ENCODE measurements at regions not wholly inside any gene's neighbourhood (a gene's known extent, or its start where the extent isn't known, plus 50 kb on each side); places are given as distances from the start of the nearest gene placed in this dataset.

DNA sequence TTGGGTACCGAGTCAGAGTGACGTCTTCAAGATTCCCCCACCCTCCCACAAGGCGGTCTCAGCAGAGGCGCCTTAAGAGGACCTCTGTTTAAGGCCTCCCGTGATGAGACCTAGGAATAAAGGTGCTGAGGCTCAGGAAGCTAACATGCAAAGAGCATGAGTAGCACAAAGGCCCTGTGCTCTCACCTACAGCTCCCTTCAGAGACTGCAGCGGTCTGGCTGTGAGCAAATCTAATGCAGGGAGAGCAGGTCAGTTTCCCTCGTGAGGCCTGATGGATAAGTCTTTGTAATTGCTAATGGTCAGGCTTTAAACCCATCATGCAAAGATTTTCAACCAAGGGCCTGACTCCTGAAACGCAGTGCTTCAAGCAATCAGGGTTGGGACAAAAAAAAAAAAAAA, 909.3 kb upstream of the GHITM start:
- Histone ChIP-seq H3K27ac (ENCODE audit: low read depth, low read length) (no peak overlapping the region), H3K79me2 (ENCODE audit: insufficient read depth, low read length) (no peaks in the 10 kb centered on the region), H3K36me3 (ENCODE audit: control insufficient read depth in 1 of 2, insufficient read depth in 2 of 2, low read length in 2 of 2) (no peaks in the 10 kb centered on the region), H3K9me2 (ENCODE audit: insufficient read depth) (no peaks in the 10 kb centered on the region), H3K4me2 (ENCODE audit: low read length) (no peak overlapping the region), H3K27me3 (ENCODE audit: insufficient read depth, low read length) (no peaks in the 10 kb centered on the region), H3K9ac (ENCODE audit: low read length) (no peak overlapping the region), H3K9me3 (ENCODE audit: control insufficient read depth in 1 of 2, insufficient read depth in 1 of 2, low read depth in 1 of 2, low read length in 2 of 2) (peaks cover 8 to 16% of the 10 kb centered on the region in 2 experiments; a peak in 3 of 4 replicates), H3K4me3 (replicated peaks in 1 of 2; ENCODE audit: low read depth in 1 of 2, low read length in 2 of 2) (no peak overlapping the region), H4K20me1 (ENCODE audit: insufficient read depth) (no peaks in the 10 kb centered on the region), H2AFZ (ENCODE audit: low read depth, low read length, poor library complexity, severe bottlenecking) (no peak overlapping the region), H3K4me1 (ENCODE audit: control insufficient read depth in 1 of 2, insufficient read depth in 2 of 2, low read length in 2 of 2) (no peaks in the 10 kb centered on the region)
- intact Hi-C loops (cut with micrococcal nuclease): no loop called here
- TF ChIP-seq, protein P1, sequence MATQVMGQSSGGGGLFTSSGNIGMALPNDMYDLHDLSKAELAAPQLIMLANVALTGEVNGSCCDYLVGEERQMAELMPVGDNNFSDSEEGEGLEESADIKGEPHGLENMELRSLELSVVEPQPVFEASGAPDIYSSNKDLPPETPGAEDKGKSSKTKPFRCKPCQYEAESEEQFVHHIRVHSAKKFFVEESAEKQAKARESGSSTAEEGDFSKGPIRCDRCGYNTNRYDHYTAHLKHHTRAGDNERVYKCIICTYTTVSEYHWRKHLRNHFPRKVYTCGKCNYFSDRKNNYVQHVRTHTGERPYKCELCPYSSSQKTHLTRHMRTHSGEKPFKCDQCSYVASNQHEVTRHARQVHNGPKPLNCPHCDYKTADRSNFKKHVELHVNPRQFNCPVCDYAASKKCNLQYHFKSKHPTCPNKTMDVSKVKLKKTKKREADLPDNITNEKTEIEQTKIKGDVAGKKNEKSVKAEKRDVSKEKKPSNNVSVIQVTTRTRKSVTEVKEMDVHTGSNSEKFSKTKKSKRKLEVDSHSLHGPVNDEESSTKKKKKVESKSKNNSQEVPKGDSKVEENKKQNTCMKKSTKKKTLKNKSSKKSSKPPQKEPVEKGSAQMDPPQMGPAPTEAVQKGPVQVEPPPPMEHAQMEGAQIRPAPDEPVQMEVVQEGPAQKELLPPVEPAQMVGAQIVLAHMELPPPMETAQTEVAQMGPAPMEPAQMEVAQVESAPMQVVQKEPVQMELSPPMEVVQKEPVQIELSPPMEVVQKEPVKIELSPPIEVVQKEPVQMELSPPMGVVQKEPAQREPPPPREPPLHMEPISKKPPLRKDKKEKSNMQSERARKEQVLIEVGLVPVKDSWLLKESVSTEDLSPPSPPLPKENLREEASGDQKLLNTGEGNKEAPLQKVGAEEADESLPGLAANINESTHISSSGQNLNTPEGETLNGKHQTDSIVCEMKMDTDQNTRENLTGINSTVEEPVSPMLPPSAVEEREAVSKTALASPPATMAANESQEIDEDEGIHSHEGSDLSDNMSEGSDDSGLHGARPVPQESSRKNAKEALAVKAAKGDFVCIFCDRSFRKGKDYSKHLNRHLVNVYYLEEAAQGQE (IDR thresholded peaks at IDR 0.05; ENCODE audit: low read depth): no peak
- TF ChIP-seq POLR2A (IDR thresholded peaks at IDR 0.05; ENCODE audit: borderline replicate concordance, extremely low read depth, insufficient read depth, insufficient read length) (no peak), SP1 (IDR thresholded peaks at IDR 0.05; ENCODE audit: low read depth) (no peak), EZH2 (IDR thresholded peaks at IDR 0.05) (no peak), SRF (IDR thresholded peaks at IDR 0.05; ENCODE audit: low read depth) (no peak)
- TF ChIP-seq, protein P2, sequence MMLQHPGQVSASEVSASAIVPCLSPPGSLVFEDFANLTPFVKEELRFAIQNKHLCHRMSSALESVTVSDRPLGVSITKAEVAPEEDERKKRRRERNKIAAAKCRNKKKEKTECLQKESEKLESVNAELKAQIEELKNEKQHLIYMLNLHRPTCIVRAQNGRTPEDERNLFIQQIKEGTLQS (IDR thresholded peaks at IDR 0.05): no peak
- BruUV-seq (replicated peaks): no TSS peak
- ChIA-PET CTCF (no interaction called here), POLR2A (no interaction called here), RAD21 (ENCODE audit: low non-redundant PET in 1 of 2, low total read pairs in 2 of 2, uncharacterized antibody in 2 of 2, unreplicated experiment in 2 of 2) (no interaction called here)
- no peak for ATAC-seq
- no peak for DNase-seq (ENCODE audit: low read depth, low spot score)

DNA sequence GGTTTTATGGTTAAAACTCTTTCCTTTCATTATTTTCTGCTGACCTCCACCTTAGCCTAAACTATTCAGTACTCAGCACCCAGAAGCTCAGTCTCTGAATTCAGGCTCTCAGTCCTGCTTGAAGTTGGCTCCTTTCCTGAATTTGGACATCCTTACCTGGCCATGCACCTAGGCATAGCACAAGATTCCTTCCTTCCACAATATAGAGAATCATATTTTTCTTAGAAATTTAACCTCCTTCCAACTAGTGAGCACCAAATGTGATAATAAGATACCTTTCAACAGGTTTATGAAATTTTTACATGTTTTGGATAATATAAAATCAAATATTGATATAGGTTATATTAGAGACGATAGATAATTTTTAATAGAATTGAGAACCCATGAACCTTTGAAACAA, 905.6 kb upstream of the GHITM start:
- H3K4me1 ChIP-seq (ENCODE audit: control insufficient read depth in 1 of 2, insufficient read depth in 2 of 2, low read length in 2 of 2): no peaks in the 10 kb centered on the region
- no peak overlapping the region for H3K9ac ChIP-seq (ENCODE audit: low read length)
- H3K27ac ChIP-seq (ENCODE audit: low read depth, low read length): no peak overlapping the region
- ChIA-PET CTCF (no interaction called here), RAD21 (ENCODE audit: low non-redundant PET in 1 of 2, low total read pairs in 2 of 2, uncharacterized antibody in 2 of 2, unreplicated experiment in 2 of 2) (no interaction called here), POLR2A (no interaction called here)
- no peak for DNase-seq (ENCODE audit: low read depth, low spot score)
- H4K20me1 ChIP-seq (ENCODE audit: insufficient read depth): no peaks in the 10 kb centered on the region
- no peak overlapping the region for H2AFZ ChIP-seq (ENCODE audit: low read depth, low read length, poor library complexity, severe bottlenecking)
- no peaks in the 10 kb centered on the region for H3K36me3 ChIP-seq (ENCODE audit: control insufficient read depth in 1 of 2, insufficient read depth in 2 of 2, low read length in 2 of 2)
- H3K4me3 ChIP-seq (replicated peaks in 1 of 2; ENCODE audit: low read depth in 1 of 2, low read length in 2 of 2): no peak overlapping the region
- H3K79me2 ChIP-seq (ENCODE audit: insufficient read depth, low read length): no peaks in the 10 kb centered on the region
- no TSS peak for BruUV-seq (replicated peaks)
- no peak for ATAC-seq
- H3K9me2 ChIP-seq (ENCODE audit: insufficient read depth): no peaks in the 10 kb centered on the region
- intact Hi-C loops (cut with micrococcal nuclease): no loop called here
- H3K9me3 ChIP-seq (ENCODE audit: control insufficient read depth in 1 of 2, insufficient read depth in 1 of 2, low read depth in 1 of 2, low read length in 2 of 2): peaks cover 6 to 18% of the 10 kb centered on the region in 2 experiments; a peak in 3 of 4 replicates
- H3K27me3 ChIP-seq (ENCODE audit: insufficient read depth, low read length): no peaks in the 10 kb centered on the region
- no peak overlapping the region for H3K4me2 ChIP-seq (ENCODE audit: low read length)
- TF ChIP-seq SRF (IDR thresholded peaks at IDR 0.05; ENCODE audit: low read depth) (no peak), FOSL1 (IDR thresholded peaks at IDR 0.05; ENCODE audit: low read depth) (no peak), JUND (IDR thresholded peaks at IDR 0.05) (no peak), CEBPB (IDR thresholded peaks at IDR 0.05; ENCODE audit: low read depth) (no peak), ZFX (IDR thresholded peaks at IDR 0.05) (no peak), EZH2phosphoT487 (IDR thresholded peaks at IDR 0.05; ENCODE audit: borderline replicate concordance) (no peak)
- TF ChIP-seq, protein P1 (IDR thresholded peaks at IDR 0.05; ENCODE audit: low read depth): no peak
- TF ChIP-seq, protein P3, sequence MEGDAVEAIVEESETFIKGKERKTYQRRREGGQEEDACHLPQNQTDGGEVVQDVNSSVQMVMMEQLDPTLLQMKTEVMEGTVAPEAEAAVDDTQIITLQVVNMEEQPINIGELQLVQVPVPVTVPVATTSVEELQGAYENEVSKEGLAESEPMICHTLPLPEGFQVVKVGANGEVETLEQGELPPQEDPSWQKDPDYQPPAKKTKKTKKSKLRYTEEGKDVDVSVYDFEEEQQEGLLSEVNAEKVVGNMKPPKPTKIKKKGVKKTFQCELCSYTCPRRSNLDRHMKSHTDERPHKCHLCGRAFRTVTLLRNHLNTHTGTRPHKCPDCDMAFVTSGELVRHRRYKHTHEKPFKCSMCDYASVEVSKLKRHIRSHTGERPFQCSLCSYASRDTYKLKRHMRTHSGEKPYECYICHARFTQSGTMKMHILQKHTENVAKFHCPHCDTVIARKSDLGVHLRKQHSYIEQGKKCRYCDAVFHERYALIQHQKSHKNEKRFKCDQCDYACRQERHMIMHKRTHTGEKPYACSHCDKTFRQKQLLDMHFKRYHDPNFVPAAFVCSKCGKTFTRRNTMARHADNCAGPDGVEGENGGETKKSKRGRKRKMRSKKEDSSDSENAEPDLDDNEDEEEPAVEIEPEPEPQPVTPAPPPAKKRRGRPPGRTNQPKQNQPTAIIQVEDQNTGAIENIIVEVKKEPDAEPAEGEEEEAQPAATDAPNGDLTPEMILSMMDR (IDR thresholded peaks at IDR 0.05 in 2 of 3, conservative IDR thresholded peaks at IDR 0.05 in 1 of 3; ENCODE audit: borderline replicate concordance in 1 of 3, insufficient read depth in 1 of 3, low read depth in 2 of 3, low read length in 2 of 3): no peak

Data from HCT116 (cell line).